GM12878 (cell line): ENCODE measurements at regions not wholly inside any gene's neighbourhood (a gene's known extent, or its start where the extent isn't known, plus 50 kb on each side); places are given as distances from the start of the nearest gene placed in this dataset.

Experiments used
- ATAC-seq: fragments of 200-7000 bp; cut with Tn5 transposase; 3 replicates; pipeline ENCODE4 v1.9.1; 2020; ENCODE audit warnings: mild to moderate bottlenecking, moderate library complexity
- BruUV-seq: library from RNA; stranded (reverse); fragments of 400-500 nt; replicated peaks from 2 replicates; lab custom pipeline; 2021; lab: Mats Ljungman, UMichigan
- CTCF ChIA-PET: fragments of 300-600 bp; sonication (Branson Sonifier 250); formaldehyde crosslinking; extraction: SDS; loops from one replicate; lab custom pipeline; 2021; ENCODE audit warnings: inconsistent platforms; lab: Yijun Ruan, JAX
- POLR2A ChIA-PET: fragments of 350-600 bp; formaldehyde crosslinking; extraction: SDS; loops from one replicate; lab custom pipeline; 2021; ENCODE audit warnings: inconsistent platforms; lab: Charles Lee
- RAD21 ChIA-PET: fragments of 300-600 bp; sonication (Branson Sonifier 250); formaldehyde crosslinking; loops from one replicate; lab custom pipeline; 2023; ENCODE audit warnings: antibody characterized with exemption; ENCODE audit not compliant: unreplicated experiment; lab: Charles Lee
- SMC1A ChIA-PET: fragments of 300-600 bp; sonication (Branson Sonifier 250); formaldehyde crosslinking; loops from one replicate; lab custom pipeline; 2023; ENCODE audit not compliant: unreplicated experiment, uncharacterized antibody; lab: Charles Lee
- DNase-seq: peaks from one replicate; pipeline ENCODE4 v3.0.0-alpha.2; 2011; ENCODE audit warnings: low read depth, low spot score
- FAIRE-seq: peaks from 3 replicates; lab custom pipeline; 2011; peaks lifted over from hg19 to GRCh38; lab: Jason Lieb, UNC
- H2AFZ ChIP-seq: 2 replicates; pipeline ENCODE4 v1.6.0; 2011; ENCODE audit warnings: low read depth, low read length, control low read depth; ENCODE audit not compliant: control insufficient read depth
- H3K27ac ChIP-seq: 2 replicates; pipeline ENCODE4 v1.5.1; 2011; ENCODE audit warnings: control low read depth; ENCODE audit not compliant: control insufficient read depth, insufficient read depth
- H3K27me3 ChIP-seq, 2 experiments: replicated peaks in 1 of 2; 2 replicates each; pipeline versions ENCODE4 v1.6.0 to v1.6.1; 2011; ENCODE audit warnings: low read length in 1 of 2; ENCODE audit not compliant: control insufficient read depth in 2 of 2, insufficient read depth in 2 of 2
- H3K36me3 ChIP-seq, 2 experiments: 2 replicates each; pipeline ENCODE4 v1.5.1; 2011; ENCODE audit warnings: low read length in 1 of 2; ENCODE audit not compliant: control insufficient read depth in 2 of 2, insufficient read depth in 2 of 2
- H3K4me1 ChIP-seq: 2 replicates; pipeline ENCODE4 v1.6.1; 2011; ENCODE audit warnings: mild to moderate bottlenecking, low read length, moderate library complexity, mixed read lengths; ENCODE audit not compliant: control insufficient read depth, insufficient read depth
- H3K4me2 ChIP-seq: 2 replicates; pipeline ENCODE4 v1.6.0; 2011; ENCODE audit warnings: control low read depth; ENCODE audit not compliant: control insufficient read depth, insufficient read depth
- H3K4me3 ChIP-seq: fragments of 200-600 bp; sonication (generic); 2 replicates; pipeline ENCODE4 v1.5.1; 2016
- H3K79me2 ChIP-seq: 2 replicates; pipeline ENCODE4 v1.6.0; 2011; ENCODE audit warnings: low read length; ENCODE audit not compliant: control insufficient read depth, insufficient read depth
- H3K9ac ChIP-seq: 2 replicates; pipeline ENCODE4 v1.8.0; 2011; ENCODE audit warnings: low read length, control low read depth, mixed read lengths; ENCODE audit not compliant: control insufficient read depth, insufficient read depth
- H3K9me3 ChIP-seq: replicated peaks from 3 replicates; pipeline ENCODE4 v1.5.1; 2011; ENCODE audit warnings: mild to moderate bottlenecking, low read length; ENCODE audit not compliant: control insufficient read depth, insufficient read depth
- H4K20me1 ChIP-seq: 2 replicates; pipeline ENCODE4 v1.6.0; 2011; ENCODE audit not compliant: control insufficient read depth, insufficient read depth
- CBX5 ChIP-seq: sonication (generic); IDR thresholded peaks from 2 replicates; pipeline ENCODE4 v1.6.1; 2016; ENCODE audit warnings: low read depth, moderate library complexity, mild to moderate bottlenecking, inconsistent platforms
- CEBPZ ChIP-seq: fragments of 150-350 bp; IDR thresholded peaks from 2 replicates; pipeline ENCODE4 v1.6.1; 2016; ENCODE audit warnings: low read depth, low read length
- HCFC1 ChIP-seq: fragments of 150-350 bp; IDR thresholded peaks from 2 replicates; pipeline ENCODE4 v1.6.1; 2014; ENCODE audit warnings: low read length
- MYB ChIP-seq: fragments of 150-350 bp; IDR thresholded peaks from 2 replicates; pipeline ENCODE4 v1.6.1; 2014; ENCODE audit warnings: mild to moderate bottlenecking, low read depth, low read length, borderline replicate concordance
- NFYB ChIP-seq: IDR thresholded peaks from 2 replicates; pipeline ENCODE4 v1.6.1; 2011; ENCODE audit warnings: low read depth, mild to moderate bottlenecking, low read length, improper control_type of control experiment, moderate library complexity; ENCODE audit not compliant: insufficient read depth
- POLR2AphosphoS5 ChIP-seq: IDR thresholded peaks from 2 replicates; pipeline ENCODE4 v1.6.1; 2011; ENCODE audit warnings: mild to moderate bottlenecking, low read length, inconsistent platforms
- RAD51 ChIP-seq: fragments of 450-650 bp; IDR thresholded peaks from 2 replicates; pipeline ENCODE4 v1.6.1; 2016; ENCODE audit warnings: moderate library complexity, mild to moderate bottlenecking, inconsistent platforms
- RELB ChIP-seq: fragments of 450-650 bp; IDR thresholded peaks from 2 replicates; pipeline ENCODE4 v1.6.1; 2017; ENCODE audit warnings: low read depth, mild to moderate bottlenecking, moderate library complexity
- SP1 ChIP-seq: IDR thresholded peaks from one replicate; pipeline ENCODE4 v1.6.1; 2011; ENCODE audit warnings: low read depth, low read length
- STAT1 ChIP-seq: fragments of 450-650 bp; conservative IDR thresholded peaks from 2 replicates; pipeline ENCODE4 v1.6.1; 2014; ENCODE audit warnings: antibody characterized with exemption, mild to moderate bottlenecking
- STAT3 ChIP-seq: IDR thresholded peaks from 2 replicates; pipeline ENCODE4 v1.6.1; 2011; ENCODE audit warnings: low read depth, low read length, improper control_type of control experiment
- TCF7 ChIP-seq: IDR thresholded peaks from 2 replicates; pipeline ENCODE4 v1.6.1; 2014; ENCODE audit warnings: antibody characterized with exemption, borderline replicate concordance
- ZNF207 ChIP-seq: fragments of 450-650 bp; IDR thresholded peaks from 2 replicates; pipeline ENCODE4 v1.6.1; 2014; ENCODE audit warnings: antibody characterized with exemption, mild to moderate bottlenecking, borderline replicate concordance
- ZNF217 ChIP-seq: fragments of 450-650 bp; IDR thresholded peaks from 2 replicates; pipeline ENCODE4 v1.6.1; 2017; ENCODE audit warnings: antibody characterized with exemption, mild to moderate bottlenecking
- ZSCAN29 ChIP-seq: fragments of 450-650 bp; IDR thresholded peaks from 2 replicates; pipeline ENCODE4 v1.6.1; 2017; ENCODE audit warnings: mild to moderate bottlenecking, moderate library complexity
- WGBS: methylation state at CpG from one replicate; pipeline ENCODE4 v1.1.6; 2016; ENCODE audit warnings: low lambda C conversion rate; ENCODE audit not compliant: insufficient replicate concordance, insufficient coverage; ENCODE audit errors: missing lambda C conversion rate; 5-methylcytosine and 5-hydroxymethylcytosine counted together
- in situ Hi-C: fragments of 300-500 bp; cut with MboI; formaldehyde crosslinking; loops from 9 replicates; pipeline ENCODE4 v1.14.3; 2018; ENCODE audit warnings: mixed read lengths
- intact Hi-C: fragments of 100-400 bp; cut with micrococcal nuclease; formaldehyde crosslinking; loops from one replicate; pipeline ENCODE4 v1.14.2; 2022; ENCODE audit not compliant: unreplicated experiment

GRCh38 chr13:103326326-103326725 lies 260.1 kb upstream of the SLC10A2 start:
- in situ Hi-C loops (no loop called here), intact Hi-C loops (no loop called here)
- ATAC-seq: no peak
- H3K4me1 ChIP-seq: no peaks in the 10 kb centered on the region
- H2AFZ ChIP-seq: no peak overlapping the region
- no peak for DNase-seq
- CTCF ChIA-PET: no interaction called here
- 0% methylated on average over 2 of the region's 2 CpGs for WGBS
- POLR2A ChIA-PET: no interaction called here
- SMC1A ChIA-PET: interaction anchor here (0.6 to 2.9 kb wide), 3 partner anchors 11 to 320 kb away, joined by 3 to 10 read pairs (median 3); no protein-coding TSS in a partner anchor
- H4K20me1 ChIP-seq: no peaks in the 10 kb centered on the region
- no peaks in the 10 kb centered on the region for H3K9me3 ChIP-seq
- BruUV-seq: no TSS peak
- H3K36me3 ChIP-seq: no peaks in the 10 kb centered on the region
- no peak overlapping the region for H3K4me3 ChIP-seq
- H3K27ac ChIP-seq: no peak overlapping the region
- H3K4me2 ChIP-seq: no peak overlapping the region
- H3K9ac ChIP-seq: no peak overlapping the region
- FAIRE-seq: no peak
- no peaks in the 10 kb centered on the region for H3K27me3 ChIP-seq
- H3K79me2 ChIP-seq: no peaks in the 10 kb centered on the region
- RAD21 ChIA-PET: no interaction called here
- no peak for TF ChIP-seq ZSCAN29
- no peak for TF ChIP-seq ZNF217
- TF ChIP-seq RAD51: no peak
- TF ChIP-seq NFYB: no peak

- no peak overlapping the region for H3K9ac ChIP-seq
- no peak overlapping the region for H3K4me2 ChIP-seq
- no peak for ATAC-seq
- H3K79me2 ChIP-seq: no peaks in the 10 kb centered on the region
- H3K27me3 ChIP-seq: no peaks in the 10 kb centered on the region
- H3K36me3 ChIP-seq: no peaks in the 10 kb centered on the region
- no peak for TF ChIP-seq CEBPZ
- no peak for TF ChIP-seq SP1
- no peak for TF ChIP-seq ZNF207
- no peak for TF ChIP-seq TCF7
- TF ChIP-seq STAT3: no peak
- TF ChIP-seq HCFC1: no peak
- no peak for TF ChIP-seq STAT1
- no peak for TF ChIP-seq POLR2AphosphoS5
- no peak for TF ChIP-seq CBX5
- TF ChIP-seq MYB: no peak
- TF ChIP-seq RELB: no peak
- TF ChIP-seq, all 136 proteins: peak for 0
- no peak for DNase-seq
- no TSS peak for BruUV-seq
- RAD21 ChIA-PET: no interaction called here
- Histone ChIP-seq H3K27ac (no peak overlapping the region), H3K4me1 (no peaks in the 10 kb centered on the region), H3K4me3 (no peak overlapping the region), H4K20me1 (no peaks in the 10 kb centered on the region), H2AFZ (no peak overlapping the region), H3K9me3 (no peaks in the 10 kb centered on the region)
- POLR2A ChIA-PET: no interaction called here
- in situ Hi-C loops (no loop called here), intact Hi-C loops (no loop called here)
- SMC1A ChIA-PET: interaction anchor here (1.1 to 2.9 kb wide), 2 partner anchors 12 to 136 kb away, joined by 3 to 10 read pairs; no protein-coding TSS in a partner anchor
- CTCF ChIA-PET: no interaction called here
- WGBS: 14% methylated on average over 2 of the region's 2 CpGs
- no peak for FAIRE-seq
These were observed 259.5 kb upstream of the SLC10A2 start for GRCh38 chr13:103325672-103326071.
